NCI-H1417 treated with DMSO at 0.1 percent for 48 hours (cell line): ENCODE measurements at regions not wholly inside any gene's neighbourhood (a gene's known extent, or its start where the extent isn't known, plus 50 kb on each side); places are given as distances from the start of the nearest gene placed in this dataset.
"Not testable (repeated sequence)": the region's sequence is repeated elsewhere in the genome, so short reads cannot be mapped to it uniquely, and the experiment has no call there.

Experiments used
- DNase-seq: peaks from one replicate; lab custom pipeline; 2025; lab: John Stamatoyannopoulos, UW

GRCh38 chr5:67878933-67879332, 336.6 kb upstream of the PIK3R1 start:
- no peak for DNase-seq

- DNase-seq = no peak
Observed at GRCh38 chr5:67876371-67876770, 339.2 kb upstream of the PIK3R1 start.

- DNase-seq = no peak
Observed at GRCh38 chr5:67875601-67876000, 340.0 kb upstream of the PIK3R1 start.

GRCh38 chr5:67873935-67874334, 341.6 kb upstream of the PIK3R1 start:
- DNase-seq = no peak

- no peak for DNase-seq
Observed at GRCh38 chr5:67870662-67871061, 344.9 kb upstream of the PIK3R1 start.

GRCh38 chr5:67864335-67864734, 351.2 kb upstream of the PIK3R1 start:
- DNase-seq = not testable (repeated sequence)

- no peak for DNase-seq
Observed at GRCh38 chr5:67858471-67859031, 357.0 kb upstream of the PIK3R1 start.

GRCh38 chr5:67857502-67857901, 358.1 kb upstream of the PIK3R1 start:
- no peak for DNase-seq

GRCh38 chr5:67855523-67855922, 360.0 kb upstream of the PIK3R1 start:
- no peak for DNase-seq

- DNase-seq = not testable (repeated sequence)
Observed at GRCh38 chr5:67850906-67851305, 364.6 kb upstream of the PIK3R1 start.

- no peak for DNase-seq
Observed at GRCh38 chr5:67844924-67845323, 370.6 kb upstream of the PIK3R1 start.

GRCh38 chr5:67842806-67843205, 372.8 kb upstream of the PIK3R1 start:
- DNase-seq = no peak

GRCh38 chr5:67837225-67837624, 378.3 kb upstream of the PIK3R1 start:
- not testable (repeated sequence) for DNase-seq

GRCh38 chr5:67836496-67836895, 379.1 kb upstream of the PIK3R1 start:
- not testable (repeated sequence) for DNase-seq

GRCh38 chr5:67831048-67831447, 384.5 kb upstream of the PIK3R1 start:
- no peak for DNase-seq

- DNase-seq = no peak
Observed at GRCh38 chr5:67827541-67827940, 388.0 kb upstream of the PIK3R1 start.

GRCh38 chr5:67824852-67825251, 390.7 kb upstream of the PIK3R1 start:
- no peak for DNase-seq

- no peak for DNase-seq
Observed at GRCh38 chr5:67817652-67818051, 397.9 kb upstream of the PIK3R1 start.

GRCh38 chr5:67816456-67816855, 399.1 kb upstream of the PIK3R1 start:
- DNase-seq = no peak

GRCh38 chr5:67815455-67816391, 399.8 kb upstream of the PIK3R1 start:
- no peak for DNase-seq

- no peak for DNase-seq
Observed at GRCh38 chr5:67814569-67815311, 400.8 kb upstream of the PIK3R1 start.

- DNase-seq = no peak
Observed at GRCh38 chr5:67813877-67814539, 401.5 kb upstream of the PIK3R1 start.
